GM12878 (cell line): ENCODE measurements at regions not wholly inside any gene's neighbourhood (a gene's known extent, or its start where the extent isn't known, plus 50 kb on each side); places are given as distances from the start of the nearest gene placed in this dataset.

ENCODE experiments used
- ATAC-seq: fragments of 200-7000 bp; cut with Tn5 transposase; 3 replicates; pipeline ENCODE4 v1.9.1; 2020; ENCODE audit warnings: mild to moderate bottlenecking, moderate library complexity
- BruUV-seq: library from RNA; stranded (reverse); fragments of 400-500 nt; replicated peaks from 2 replicates; lab custom pipeline; 2021; lab: Mats Ljungman, UMichigan
- CTCF ChIA-PET: fragments of 300-600 bp; sonication (Branson Sonifier 250); formaldehyde crosslinking; extraction: SDS; loops from one replicate; lab custom pipeline; 2021; ENCODE audit warnings: inconsistent platforms; lab: Yijun Ruan, JAX
- POLR2A ChIA-PET: fragments of 350-600 bp; formaldehyde crosslinking; extraction: SDS; loops from one replicate; lab custom pipeline; 2021; ENCODE audit warnings: inconsistent platforms; lab: Charles Lee
- RAD21 ChIA-PET: fragments of 300-600 bp; sonication (Branson Sonifier 250); formaldehyde crosslinking; loops from one replicate; lab custom pipeline; 2023; ENCODE audit warnings: antibody characterized with exemption; ENCODE audit not compliant: unreplicated experiment; lab: Charles Lee
- SMC1A ChIA-PET: fragments of 300-600 bp; sonication (Branson Sonifier 250); formaldehyde crosslinking; loops from one replicate; lab custom pipeline; 2023; ENCODE audit not compliant: unreplicated experiment, uncharacterized antibody; lab: Charles Lee
- DNase-seq: peaks from one replicate; pipeline ENCODE4 v3.0.0-alpha.2; 2011; ENCODE audit warnings: low read depth, low spot score
- FAIRE-seq: peaks from 3 replicates; lab custom pipeline; 2011; peaks lifted over from hg19 to GRCh38; lab: Jason Lieb, UNC
- H2AFZ ChIP-seq: 2 replicates; pipeline ENCODE4 v1.6.0; 2011; ENCODE audit warnings: low read depth, low read length, control low read depth; ENCODE audit not compliant: control insufficient read depth
- H3K27ac ChIP-seq: 2 replicates; pipeline ENCODE4 v1.5.1; 2011; ENCODE audit warnings: control low read depth; ENCODE audit not compliant: control insufficient read depth, insufficient read depth
- H3K27me3 ChIP-seq, 2 experiments: replicated peaks in 1 of 2; 2 replicates each; pipeline versions ENCODE4 v1.6.0 to v1.6.1; 2011; ENCODE audit warnings: low read length in 1 of 2; ENCODE audit not compliant: control insufficient read depth in 2 of 2, insufficient read depth in 2 of 2
- H3K36me3 ChIP-seq, 2 experiments: 2 replicates each; pipeline ENCODE4 v1.5.1; 2011; ENCODE audit warnings: low read length in 1 of 2; ENCODE audit not compliant: control insufficient read depth in 2 of 2, insufficient read depth in 2 of 2
- H3K4me1 ChIP-seq: 2 replicates; pipeline ENCODE4 v1.6.1; 2011; ENCODE audit warnings: mild to moderate bottlenecking, low read length, moderate library complexity, mixed read lengths; ENCODE audit not compliant: control insufficient read depth, insufficient read depth
- H3K4me2 ChIP-seq: 2 replicates; pipeline ENCODE4 v1.6.0; 2011; ENCODE audit warnings: control low read depth; ENCODE audit not compliant: control insufficient read depth, insufficient read depth
- H3K4me3 ChIP-seq: fragments of 200-600 bp; sonication (generic); 2 replicates; pipeline ENCODE4 v1.5.1; 2016
- H3K79me2 ChIP-seq: 2 replicates; pipeline ENCODE4 v1.6.0; 2011; ENCODE audit warnings: low read length; ENCODE audit not compliant: control insufficient read depth, insufficient read depth
- H3K9ac ChIP-seq: 2 replicates; pipeline ENCODE4 v1.8.0; 2011; ENCODE audit warnings: low read length, control low read depth, mixed read lengths; ENCODE audit not compliant: control insufficient read depth, insufficient read depth
- H3K9me3 ChIP-seq: replicated peaks from 3 replicates; pipeline ENCODE4 v1.5.1; 2011; ENCODE audit warnings: mild to moderate bottlenecking, low read length; ENCODE audit not compliant: control insufficient read depth, insufficient read depth
- H4K20me1 ChIP-seq: 2 replicates; pipeline ENCODE4 v1.6.0; 2011; ENCODE audit not compliant: control insufficient read depth, insufficient read depth
- CHD1 ChIP-seq: IDR thresholded peaks from 2 replicates; pipeline ENCODE4 v1.6.1; 2012; ENCODE audit warnings: low read depth, low read length, improper control_type of control experiment
- EZH2 ChIP-seq: IDR thresholded peaks from 2 replicates; pipeline ENCODE4 v1.6.1; 2012; ENCODE audit warnings: low read depth, mild to moderate bottlenecking, control low read depth, inconsistent platforms, low read length, borderline replicate concordance; ENCODE audit not compliant: control insufficient read depth
- IKZF1 ChIP-seq: fragments of 450-650 bp; conservative IDR thresholded peaks from 2 replicates; pipeline ENCODE4 v1.6.1; 2017; ENCODE audit warnings: antibody characterized with exemption, mild to moderate bottlenecking
- NR2C1 ChIP-seq: fragments of 450-650 bp; IDR thresholded peaks from 2 replicates; pipeline ENCODE4 v1.6.1; 2017; ENCODE audit warnings: antibody characterized with exemption, mild to moderate bottlenecking, moderate library complexity
- POU2F2 ChIP-seq: IDR thresholded peaks from 3 replicates; pipeline ENCODE4 v1.6.1; 2011; ENCODE audit warnings: low read depth, mild to moderate bottlenecking, low read length, borderline replicate concordance
- STAT3 ChIP-seq: IDR thresholded peaks from 2 replicates; pipeline ENCODE4 v1.6.1; 2011; ENCODE audit warnings: low read depth, low read length, improper control_type of control experiment
- ZNF24 ChIP-seq: fragments of 450-650 bp; IDR thresholded peaks from 2 replicates; pipeline ENCODE4 v1.6.1; 2017; ENCODE audit warnings: antibody characterized with exemption, mild to moderate bottlenecking
- WGBS: methylation state at CpG from one replicate; pipeline ENCODE4 v1.1.6; 2016; ENCODE audit warnings: low lambda C conversion rate; ENCODE audit not compliant: insufficient replicate concordance, insufficient coverage; ENCODE audit errors: missing lambda C conversion rate; 5-methylcytosine and 5-hydroxymethylcytosine counted together
- in situ Hi-C: fragments of 300-500 bp; cut with MboI; formaldehyde crosslinking; loops from 9 replicates; pipeline ENCODE4 v1.14.3; 2018; ENCODE audit warnings: mixed read lengths
- intact Hi-C: fragments of 100-400 bp; cut with micrococcal nuclease; formaldehyde crosslinking; loops from one replicate; pipeline ENCODE4 v1.14.2; 2022; ENCODE audit not compliant: unreplicated experiment
- TF ChIP-seq, protein P1 (sequence below): IDR thresholded peaks from 2 replicates; pipeline ENCODE4 v1.6.1; 2011; ENCODE audit warnings: mild to moderate bottlenecking, low read depth, low read length, moderate library complexity; ENCODE audit not compliant: insufficient replicate concordance

DNA sequence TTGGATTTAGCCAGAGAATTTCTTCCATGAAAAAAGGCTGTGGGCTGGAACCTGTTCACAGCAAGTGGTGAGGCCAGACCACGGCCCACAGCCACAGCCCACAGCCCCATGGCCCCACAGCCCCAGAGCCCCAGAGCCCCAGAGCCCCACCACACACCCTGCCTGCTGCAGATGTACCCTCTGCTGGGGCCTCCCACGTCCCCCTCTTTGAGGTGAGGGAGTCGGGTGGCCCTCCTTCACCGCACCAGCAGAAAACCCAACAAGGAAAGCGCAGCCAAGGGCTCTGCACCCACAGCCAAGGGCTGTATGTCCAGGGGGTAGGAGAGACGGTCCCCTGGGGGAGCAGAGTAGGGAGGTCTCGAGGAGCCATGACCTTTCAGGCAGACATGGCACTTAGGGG, 327.5 kb upstream of the DIO3 start:
- no peaks in the 10 kb centered on the region for H3K79me2 ChIP-seq
- ChIA-PET POLR2A (no interaction called here), CTCF (no interaction called here), SMC1A (no interaction called here), RAD21 (no interaction called here)
- H2AFZ ChIP-seq, result no peak overlapping the region
- no peak overlapping the region for H3K9ac ChIP-seq
- WGBS, result 40% methylated on average over 5 of the region's 7 CpGs
- intact Hi-C loops (loop anchor here (10.0 kb wide), 1 partner anchor 379 kb away; no protein-coding TSS in a partner anchor), in situ Hi-C loops (no loop called here)
- TF ChIP-seq STAT3 (no peak), EZH2 (no peak), NR2C1 (no peak), IKZF1 (no peak), CHD1 (no peak), POU2F2 (no peak), ZNF24 (no peak)
- TF ChIP-seq, protein P1, sequence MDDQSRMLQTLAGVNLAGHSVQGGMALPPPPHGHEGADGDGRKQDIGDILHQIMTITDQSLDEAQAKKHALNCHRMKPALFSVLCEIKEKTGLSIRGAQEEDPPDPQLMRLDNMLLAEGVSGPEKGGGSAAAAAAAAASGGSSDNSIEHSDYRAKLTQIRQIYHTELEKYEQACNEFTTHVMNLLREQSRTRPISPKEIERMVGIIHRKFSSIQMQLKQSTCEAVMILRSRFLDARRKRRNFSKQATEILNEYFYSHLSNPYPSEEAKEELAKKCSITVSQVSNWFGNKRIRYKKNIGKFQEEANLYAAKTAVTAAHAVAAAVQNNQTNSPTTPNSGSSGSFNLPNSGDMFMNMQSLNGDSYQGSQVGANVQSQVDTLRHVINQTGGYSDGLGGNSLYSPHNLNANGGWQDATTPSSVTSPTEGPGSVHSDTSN, result no peak
- FAIRE-seq (no peak), ATAC-seq (no peak), DNase-seq (no peak)
- H3K36me3 ChIP-seq, result no peaks in the 10 kb centered on the region
- H3K27me3 ChIP-seq, result no peaks in the 10 kb centered on the region
- no TSS peak for BruUV-seq
- no peak overlapping the region for H3K4me2 ChIP-seq
- H3K4me1 ChIP-seq, result no peaks in the 10 kb centered on the region
- no peaks in the 10 kb centered on the region for H3K9me3 ChIP-seq
- no peak overlapping the region for H3K4me3 ChIP-seq
- no peak overlapping the region for H3K27ac ChIP-seq
- H4K20me1 ChIP-seq, result no peaks in the 10 kb centered on the region
